HuH-7.5 (cell line): ENCODE measurements at regions not wholly inside any gene's neighbourhood (a gene's known extent, or its start where the extent isn't known, plus 50 kb on each side); places are given as distances from the start of the nearest gene placed in this dataset.

Experiments used
- DNase-seq: peaks from one replicate; pipeline ENCODE4 v3.0.0; 2011; ENCODE audit warnings: low spot score

GRCh38 chr6:143594647-143595046 lies 83.1 kb upstream of the PHACTR2 start:
- DNase-seq = no peak

DNA sequence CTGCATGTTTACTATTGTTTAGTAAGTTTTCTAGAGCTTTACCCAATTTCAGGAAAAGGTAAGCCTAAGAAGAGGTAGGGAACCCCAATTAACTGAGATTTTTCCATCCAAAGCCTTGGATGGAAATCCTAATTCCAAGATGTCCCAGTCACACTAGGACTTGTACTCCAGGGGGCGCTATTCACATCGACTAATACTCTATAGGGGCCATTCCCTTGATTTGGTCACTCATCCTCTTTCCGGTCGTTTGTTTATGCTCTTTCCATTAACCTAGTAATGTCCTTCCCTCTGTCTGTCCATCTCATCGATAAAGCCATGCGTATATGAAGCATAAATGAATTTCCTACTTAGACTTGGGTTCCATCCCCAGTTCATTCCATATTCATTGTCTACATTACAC lies 80.8 kb upstream of the FUCA2 start:
- peak; percentile 15 for DNase-seq

DNA sequence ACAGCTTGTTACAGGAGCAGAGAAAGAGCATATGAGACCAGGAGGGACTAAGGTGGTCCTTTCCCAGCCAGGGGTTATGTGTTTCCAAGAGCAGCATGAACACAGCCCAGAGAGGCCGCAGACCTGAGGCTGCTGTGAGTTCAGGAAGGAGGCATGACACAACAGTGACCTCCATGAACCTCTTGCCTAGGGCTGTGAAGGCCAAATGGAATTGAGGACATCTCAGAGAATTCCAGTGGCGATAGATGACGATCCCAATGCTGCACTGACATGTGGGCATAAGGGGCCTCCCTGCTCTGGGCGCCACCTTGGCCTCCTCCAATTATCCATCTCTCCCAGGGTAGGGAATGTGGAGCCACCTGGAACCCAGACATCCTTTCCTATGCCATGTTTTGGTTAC lies 79.9 kb upstream of the FUCA2 start:
- DNase-seq = no peak

DNA sequence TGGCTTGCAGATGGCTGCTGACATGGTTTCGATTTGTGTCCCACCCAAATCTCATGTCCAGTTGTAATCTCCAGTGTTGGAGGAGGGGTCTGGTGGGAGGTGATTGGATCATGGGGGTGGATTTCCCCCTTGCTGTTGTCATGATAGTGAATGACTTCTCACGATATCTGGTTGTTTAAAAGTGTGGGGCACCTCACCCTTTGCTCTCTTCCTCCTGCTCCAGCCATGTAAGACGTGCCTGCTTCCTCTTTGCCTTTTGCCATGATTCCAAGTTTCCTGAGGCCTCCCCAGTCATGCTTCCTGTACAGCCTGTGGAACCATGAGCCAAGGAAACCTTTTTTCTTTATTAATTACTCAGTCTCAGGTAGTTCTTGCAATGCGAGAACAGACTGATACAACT lies 77.6 kb upstream of the FUCA2 start:
- DNase-seq = no peak

DNA sequence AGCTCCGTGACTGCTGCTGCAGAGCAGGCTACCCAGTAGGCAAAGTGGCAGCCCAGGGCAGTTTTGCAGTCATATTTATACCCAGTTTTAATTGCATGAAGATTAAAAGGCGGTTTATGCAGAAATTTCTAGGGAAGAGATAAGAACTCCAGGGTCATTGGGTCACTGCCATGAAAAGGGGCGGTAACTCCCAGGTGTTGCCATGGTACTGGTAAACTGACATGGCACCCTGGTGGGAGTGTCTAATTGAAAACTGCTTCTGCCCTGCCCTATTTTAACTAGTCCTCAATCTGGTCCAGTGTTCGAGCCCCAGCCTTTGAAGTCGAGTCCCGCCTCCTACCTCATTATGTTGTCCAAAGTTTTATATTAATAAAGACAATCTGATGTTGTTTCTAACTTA lies 75.0 kb upstream of the FUCA2 start:
- no peak for DNase-seq

GRCh38 chr6:143585716-143586115 lies 74.2 kb upstream of the FUCA2 start:
- DNase-seq = no peak

GRCh38 chr6:143585241-143585640 lies 73.7 kb upstream of the FUCA2 start:
- DNase-seq = no peak

- no peak for DNase-seq
These were observed 72.2 kb upstream of the FUCA2 start for GRCh38 chr6:143583542-143584327.

GRCh38 chr6:143581835-143582480 lies 70.4 kb upstream of the FUCA2 start:
- no peak for DNase-seq

- DNase-seq = no peak
These were observed 68.2 kb upstream of the FUCA2 start for GRCh38 chr6:143579703-143580102.

GRCh38 chr6:143578054-143578453 lies 66.5 kb upstream of the FUCA2 start:
- no peak for DNase-seq

- DNase-seq = no peak
These were observed 64.4 kb upstream of the FUCA2 start for GRCh38 chr6:143575901-143576426.

DNA sequence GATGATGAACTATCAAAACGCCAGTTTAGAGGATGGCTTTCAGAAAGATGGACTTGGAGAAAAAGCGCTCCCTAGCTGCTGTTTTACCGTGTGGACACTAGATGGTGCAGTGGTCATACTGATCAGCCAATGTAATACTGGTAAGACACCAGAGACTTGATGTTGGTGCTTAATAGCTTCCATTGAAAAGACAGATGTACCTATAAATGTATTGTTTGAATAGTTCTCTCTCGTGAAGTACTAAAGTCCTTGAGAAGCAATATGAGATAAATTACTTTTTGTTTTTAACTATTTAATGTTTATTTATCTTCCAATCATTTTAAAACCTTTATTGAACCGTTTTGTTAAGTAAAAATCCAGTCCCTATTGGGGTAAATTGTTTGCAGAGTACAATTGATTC lies 63.9 kb upstream of the FUCA2 start:
- peak; percentile 71 for DNase-seq

DNA sequence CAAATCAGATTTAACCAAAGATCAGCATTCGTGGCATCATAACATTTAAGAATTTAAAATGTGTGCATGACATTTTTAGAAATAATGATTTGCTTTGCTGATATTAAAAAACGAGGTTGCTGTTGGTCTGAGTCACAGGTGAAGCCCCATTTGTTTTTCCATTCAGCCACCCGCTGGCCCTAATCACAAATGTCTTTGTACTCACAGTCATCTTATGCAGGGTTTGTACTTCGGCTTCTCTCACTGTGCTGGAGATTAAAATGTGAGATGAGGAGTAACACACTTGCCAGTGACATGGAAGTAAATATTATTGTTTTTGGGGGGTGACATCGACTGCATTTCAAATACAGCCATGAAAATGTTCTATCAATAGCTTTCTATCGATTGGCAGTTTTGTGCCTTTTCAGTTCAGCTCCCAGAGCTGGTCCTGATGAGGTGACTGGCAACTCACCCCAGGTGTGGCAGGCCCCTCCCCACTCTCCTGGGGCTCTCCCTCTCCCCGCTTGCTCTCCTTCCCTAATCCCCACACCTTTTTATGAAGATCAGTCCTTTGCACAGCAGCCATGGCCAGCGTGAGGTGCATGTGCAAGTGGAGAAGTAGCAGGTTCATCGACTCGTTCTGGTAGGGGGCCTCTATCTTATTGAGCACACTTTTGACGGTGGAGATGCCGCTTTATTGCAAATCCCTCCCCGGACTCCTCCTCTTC lies 58.8 kb upstream of the FUCA2 start:
- DNase-seq = no peak

DNA sequence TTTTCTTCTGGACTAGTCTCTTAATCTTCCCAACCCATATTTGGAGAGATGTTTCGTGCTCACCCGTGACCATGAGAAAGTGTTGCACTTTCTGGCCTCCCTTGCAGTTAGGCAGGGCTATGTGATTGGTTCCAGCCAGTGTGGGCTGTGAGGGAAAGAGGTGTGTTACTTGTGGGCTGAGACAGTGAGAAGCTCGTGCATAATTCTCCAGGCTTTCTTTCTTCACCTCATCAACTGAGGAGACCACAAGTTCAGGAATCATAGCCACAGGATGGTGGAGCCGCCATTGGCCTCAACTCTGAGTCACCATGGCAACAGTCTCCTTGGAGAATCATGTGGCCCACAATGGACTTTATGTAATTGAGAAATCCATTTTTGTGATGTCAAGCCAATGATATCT lies 57.5 kb upstream of the FUCA2 start:
- no peak for DNase-seq

- DNase-seq = no peak
These were observed 53.0 kb upstream of the FUCA2 start for GRCh38 chr6:143564484-143565017.

DNA sequence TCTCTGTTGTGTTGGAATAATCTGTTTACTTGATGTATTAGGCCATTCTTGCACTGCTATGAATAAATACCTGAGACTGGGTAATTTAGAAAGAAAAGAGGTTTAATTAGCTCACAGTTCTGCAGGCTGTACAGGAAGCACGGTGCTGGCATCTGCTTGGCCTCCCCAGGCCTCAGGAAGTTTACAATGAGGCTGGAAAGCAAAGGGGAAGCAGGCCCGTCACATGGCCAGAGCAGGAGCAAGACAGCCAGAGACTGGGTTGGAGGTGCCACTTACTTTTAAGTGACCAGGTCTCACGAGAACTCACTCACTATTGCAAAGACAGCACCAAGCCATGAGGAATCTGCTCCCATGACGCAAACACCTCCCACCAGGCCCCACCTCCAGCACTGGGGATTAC lies 50.6 kb upstream of the FUCA2 start:
- no peak for DNase-seq
